GM18870 (cell line): ENCODE measurements at regions not wholly inside any gene's neighbourhood (a gene's known extent, or its start where the extent isn't known, plus 50 kb on each side); places are given as distances from the start of the nearest gene placed in this dataset.

Experiments used
- ATAC-seq: cut with Tn5 transposase; IDR thresholded peaks from one replicate; pipeline ENCODE4 v1.9.1; 2021; ENCODE audit warnings: moderate library complexity; ENCODE audit not compliant: unreplicated experiment

DNA sequence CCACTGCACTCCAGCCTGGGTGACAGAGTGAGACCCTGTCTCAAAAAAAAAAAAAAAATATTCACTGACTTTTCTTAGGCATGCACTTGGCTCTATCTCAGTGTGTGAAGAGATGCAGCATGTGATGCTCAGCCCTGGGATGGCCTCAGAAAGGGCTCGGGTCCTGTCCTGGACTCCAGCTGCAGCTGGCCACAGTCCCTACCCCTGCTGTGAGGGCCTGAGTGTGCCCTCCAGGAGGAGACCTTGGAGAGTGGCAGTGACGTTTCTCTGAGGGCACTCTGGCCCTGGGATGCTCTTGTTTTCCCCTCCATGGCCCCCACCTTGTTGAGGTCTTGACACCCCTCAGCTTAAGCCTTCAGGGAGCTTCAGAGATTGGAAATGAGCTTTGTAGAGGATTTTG lies 81.9 kb upstream of the POU3F1 start:
- no peak for ATAC-seq

- ATAC-seq = no peak
Measured at GRCh38 chr1:38127428-38127827, 80.8 kb upstream of the POU3F1 start.

GRCh38 chr1:38126970-38127369 lies 80.4 kb upstream of the POU3F1 start:
- no peak for ATAC-seq

DNA sequence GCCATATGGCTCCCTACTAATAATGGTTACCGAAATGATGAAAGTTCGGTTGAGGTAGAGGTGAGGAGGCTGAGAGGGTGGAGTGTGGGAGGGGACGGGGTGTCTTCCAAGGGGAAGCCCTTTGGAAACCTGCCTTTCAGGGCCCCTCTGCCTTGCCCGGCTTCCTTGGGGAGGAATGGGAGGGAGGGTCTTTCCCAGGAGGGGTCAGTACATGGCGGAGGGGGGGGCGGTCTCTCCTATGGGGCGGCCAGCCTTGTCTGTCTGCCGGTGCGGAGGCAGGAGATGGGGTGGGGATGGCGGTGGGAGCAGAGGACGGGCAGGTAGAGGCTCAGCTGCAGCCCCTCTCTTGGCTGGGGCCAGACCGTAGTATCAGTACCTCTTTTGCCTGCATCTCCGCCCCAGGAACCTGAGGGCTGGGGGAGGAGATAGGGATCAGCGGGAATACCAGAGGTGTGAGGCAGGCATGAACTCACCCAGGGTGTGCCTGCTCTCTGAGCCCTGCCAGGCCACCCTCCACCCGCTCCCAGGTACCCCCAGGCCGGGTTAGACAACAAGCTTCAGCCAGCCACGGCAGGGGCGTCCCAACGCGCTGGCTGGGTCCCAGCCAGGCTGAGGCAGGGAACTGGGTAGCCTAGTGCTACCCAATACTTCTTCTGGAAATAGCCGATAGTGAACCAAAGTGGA lies 79.4 kb upstream of the POU3F1 start:
- ATAC-seq = no peak

DNA sequence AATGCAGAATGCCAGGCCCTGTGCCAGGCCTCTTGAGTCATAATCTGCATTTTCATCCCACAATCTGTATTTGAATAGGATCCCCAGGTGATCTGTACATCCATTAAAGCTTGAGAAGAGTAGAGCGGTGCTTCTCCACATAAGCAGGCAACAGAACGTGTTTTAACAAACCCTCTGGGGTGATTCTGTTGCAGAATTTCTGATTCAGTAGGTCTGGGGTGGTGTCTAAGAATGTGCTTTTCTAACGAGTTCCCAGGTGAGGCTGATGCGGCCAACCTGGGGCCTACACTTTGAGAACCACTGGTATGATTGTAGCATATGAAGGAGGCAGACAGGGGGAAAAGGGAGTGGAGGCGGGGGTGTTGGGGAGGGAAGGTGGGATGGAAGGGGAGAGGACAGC lies 78.4 kb upstream of the POU3F1 start:
- no peak for ATAC-seq

GRCh38 chr1:38123356-38124135 lies 77.0 kb upstream of the POU3F1 start:
- no peak for ATAC-seq

DNA sequence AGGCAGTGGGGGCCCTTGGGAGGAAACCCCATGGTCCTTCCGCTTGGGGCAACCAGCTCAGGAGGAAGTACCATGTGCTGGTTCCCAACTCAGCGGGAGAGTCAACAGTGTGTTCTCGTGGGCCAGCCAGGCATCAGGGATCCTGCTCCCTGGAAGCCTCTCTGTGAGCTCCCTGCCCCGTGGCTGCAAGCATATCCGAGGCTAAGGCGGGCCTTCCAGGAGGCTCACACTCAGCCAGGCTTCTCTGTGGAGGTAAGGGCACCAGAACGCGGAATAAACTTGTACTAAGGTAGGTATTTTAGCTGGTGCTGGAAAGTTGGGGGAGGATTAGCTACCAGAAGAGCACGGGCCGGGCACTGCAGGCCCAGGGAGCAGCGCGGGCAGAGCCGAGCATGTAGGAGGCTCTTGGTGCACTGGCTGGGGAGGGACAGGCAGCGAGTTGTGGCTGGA lies 74.7 kb upstream of the POU3F1 start:
- no peak for ATAC-seq

DNA sequence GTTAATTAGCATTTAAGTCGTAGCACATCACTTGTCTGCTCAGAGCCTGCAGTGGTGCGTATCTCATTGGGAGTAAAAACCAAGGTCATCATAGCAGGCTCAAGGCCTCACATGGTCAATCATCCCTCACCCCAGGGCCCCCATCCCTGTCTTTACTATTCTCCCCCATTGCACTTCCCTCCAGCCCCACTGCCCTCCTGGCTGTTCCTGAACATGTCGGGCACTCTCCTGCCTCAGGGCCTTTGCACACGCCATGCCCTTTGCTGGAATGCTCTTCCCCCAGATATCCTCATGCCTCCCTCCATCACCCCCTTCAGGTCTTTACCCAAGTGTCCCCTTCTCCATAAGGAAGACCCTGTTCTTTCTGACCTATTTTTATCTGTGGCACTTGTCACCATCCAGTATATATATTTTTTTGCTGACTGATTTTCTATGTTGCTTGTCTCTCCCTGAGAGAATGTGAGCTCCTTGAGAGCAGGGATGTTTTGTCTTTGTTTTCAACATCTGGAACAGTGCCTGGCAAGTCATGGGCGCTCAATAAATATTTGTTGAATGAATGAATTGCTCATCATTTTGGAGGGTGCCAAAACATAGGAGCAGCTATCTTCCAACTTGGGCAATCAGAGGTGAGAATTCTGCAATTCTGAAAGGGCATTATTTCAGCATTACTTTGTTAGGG lies 74.1 kb upstream of the POU3F1 start:
- ATAC-seq = no peak

DNA sequence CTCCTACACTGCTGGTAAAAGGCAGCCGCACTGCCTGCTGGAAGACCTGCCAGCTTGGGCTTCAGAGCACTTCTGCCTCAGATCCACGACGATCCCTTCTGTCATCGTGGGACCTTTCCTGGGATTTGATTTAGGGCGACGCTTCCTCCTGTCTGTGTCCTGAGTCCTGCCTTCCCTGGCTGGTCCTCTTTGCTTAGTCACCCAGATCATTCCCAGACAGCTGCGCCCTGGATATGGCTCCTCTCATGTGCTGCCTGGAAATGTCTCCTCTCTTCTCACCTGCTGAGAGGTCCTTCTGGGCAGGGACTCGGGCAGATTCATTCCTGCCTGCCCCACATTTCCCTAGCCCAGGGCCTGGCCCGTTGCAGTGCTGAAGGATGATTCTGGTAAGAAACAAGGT lies 72.4 kb upstream of the POU3F1 start:
- ATAC-seq = no peak

DNA sequence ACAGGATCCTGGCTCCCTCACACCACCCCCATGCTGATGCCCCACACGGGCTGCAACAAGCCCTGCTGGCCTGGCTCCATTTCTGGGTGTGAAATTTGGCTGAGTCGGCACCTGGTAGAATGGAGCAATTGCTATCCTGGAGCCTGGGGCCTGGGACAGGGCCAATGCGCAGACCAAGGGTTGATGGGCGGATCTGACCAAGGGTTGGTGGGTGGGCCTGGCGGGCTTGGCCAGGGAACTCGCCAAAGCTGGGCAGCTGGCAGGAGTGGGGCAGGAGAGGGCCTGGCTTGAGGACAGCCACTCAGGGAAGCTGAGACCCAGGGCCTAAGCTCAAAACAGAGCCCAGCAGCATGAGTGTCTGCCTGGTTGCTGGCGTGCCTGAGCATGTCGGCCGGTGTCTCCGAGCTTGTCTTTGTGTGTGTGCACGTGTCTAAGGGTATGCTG lies 70.9 kb upstream of the POU3F1 start:
- no peak for ATAC-seq

DNA sequence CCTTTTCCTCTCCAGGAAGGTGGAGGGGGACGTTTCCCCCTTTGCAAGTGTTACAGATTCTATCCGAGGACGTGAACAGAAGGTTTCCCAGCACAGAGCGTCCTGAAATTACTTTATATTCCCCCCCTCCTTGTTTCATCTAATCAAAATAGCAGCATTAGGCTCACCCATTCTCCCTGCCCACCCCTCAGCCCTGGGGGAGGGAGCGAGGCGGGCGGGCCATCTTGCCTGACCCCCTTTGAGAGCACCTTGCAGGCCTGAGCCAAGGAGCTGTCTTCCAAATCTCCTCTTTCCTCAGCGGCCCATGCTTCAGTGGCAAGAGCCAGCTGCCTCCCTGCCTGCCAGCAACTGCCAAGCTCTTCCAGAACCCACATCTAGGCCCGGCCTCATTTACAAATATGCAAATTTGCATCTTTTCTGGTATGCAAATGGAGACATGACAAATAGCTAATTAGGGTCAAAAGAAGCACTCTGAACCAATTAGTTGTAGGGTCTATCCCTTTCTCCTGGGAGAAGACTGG lies 69.1 kb upstream of the POU3F1 start:
- no peak for ATAC-seq

GRCh38 chr1:38115226-38115625 lies 68.6 kb upstream of the POU3F1 start:
- no peak for ATAC-seq

- ATAC-seq = no peak
Measured at GRCh38 chr1:38114241-38115026, 67.8 kb upstream of the POU3F1 start.

DNA sequence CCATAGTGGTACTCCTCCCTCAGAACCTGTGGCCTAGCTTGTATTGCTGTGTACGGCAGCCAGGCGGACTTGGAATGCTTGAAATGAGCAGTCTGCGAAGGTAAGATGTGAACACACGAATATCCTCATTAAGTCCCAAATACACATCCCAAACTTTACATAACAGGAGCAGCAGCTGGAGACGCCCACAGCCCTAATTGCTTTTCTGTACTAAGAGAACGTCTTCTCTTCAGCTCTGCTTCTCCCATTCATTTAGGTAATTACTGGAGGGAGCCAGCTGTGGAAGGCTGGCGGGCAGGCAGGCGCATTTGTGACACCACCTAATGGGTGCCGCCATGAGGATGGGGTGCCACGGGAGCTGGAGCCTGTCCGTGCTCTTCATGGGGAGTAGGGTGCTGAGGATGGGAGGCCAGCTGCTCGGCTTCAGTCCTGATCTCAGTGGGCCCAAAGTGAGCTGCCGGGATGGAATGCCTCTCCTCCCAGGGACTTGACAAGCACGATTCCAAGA lies 66.6 kb upstream of the POU3F1 start:
- no peak for ATAC-seq

- no peak for ATAC-seq
Measured at GRCh38 chr1:38111589-38111988, 65.0 kb upstream of the POU3F1 start.

- no peak for ATAC-seq
Measured at GRCh38 chr1:38105267-38105666, 58.7 kb upstream of the POU3F1 start.

DNA sequence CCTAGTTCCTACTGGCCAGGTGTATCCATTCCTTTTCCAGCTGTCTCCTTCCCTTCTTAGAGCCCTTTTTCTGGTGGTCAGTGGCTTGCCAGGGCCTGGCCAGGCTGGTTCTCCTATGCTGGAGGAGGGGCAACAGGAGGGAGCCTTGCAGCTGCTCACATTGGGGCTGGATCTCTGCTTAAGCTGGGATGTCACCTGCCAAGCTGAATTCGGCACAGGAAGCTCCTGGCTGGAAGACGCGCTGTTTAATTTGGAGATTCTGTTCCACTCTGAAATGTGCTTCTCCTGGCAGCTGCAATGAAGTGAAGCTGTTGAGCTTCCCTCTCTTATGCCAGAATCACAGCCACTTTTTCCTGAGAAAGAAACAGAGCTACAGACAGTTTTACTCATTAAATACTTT lies 56.0 kb upstream of the POU3F1 start:
- ATAC-seq = no peak

- no peak for ATAC-seq
Measured at GRCh38 chr1:38101037-38101785, 54.6 kb upstream of the POU3F1 start.

DNA sequence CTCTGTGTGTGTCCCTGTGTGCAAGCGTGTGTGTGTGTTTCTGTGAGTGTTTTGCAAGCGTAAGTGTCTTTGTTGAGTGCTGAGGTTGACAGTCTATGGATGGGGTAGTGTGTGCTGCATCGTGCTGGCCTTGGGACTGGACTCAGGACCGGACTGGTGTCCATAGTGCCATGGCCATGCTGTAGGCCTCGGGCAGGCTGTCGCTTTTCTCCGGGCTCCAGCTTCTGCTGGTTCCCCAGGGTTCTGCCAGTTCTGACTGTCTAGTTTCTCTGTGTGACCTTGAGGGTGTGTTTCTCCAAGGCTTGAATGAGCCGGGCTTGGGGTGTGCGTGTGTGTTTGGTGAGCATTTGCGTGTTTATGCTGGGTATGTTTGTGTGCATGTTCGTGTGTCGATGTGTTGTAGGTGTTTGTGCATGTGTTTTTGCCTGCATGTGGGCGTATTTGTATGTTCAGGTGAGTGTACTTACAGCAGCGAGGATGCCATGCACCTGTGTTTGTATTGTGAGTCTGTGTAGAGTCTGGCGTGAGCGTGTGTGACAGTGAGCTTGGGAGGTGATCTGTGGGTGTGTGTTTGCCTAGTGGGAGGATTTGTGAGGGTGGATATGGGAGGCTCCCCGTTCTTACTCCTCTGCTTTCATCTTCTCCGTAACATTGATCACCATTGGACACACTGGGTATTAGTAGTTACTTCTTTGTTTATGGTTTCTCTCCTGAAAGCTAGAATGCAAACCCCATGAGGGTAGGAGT lies 51.7 kb upstream of the POU3F1 start:
- ATAC-seq = no peak
